NCI-H1105 (cell line): ENCODE measurements at regions not wholly inside any gene's neighbourhood (a gene's known extent, or its start where the extent isn't known, plus 50 kb on each side); places are given as distances from the start of the nearest gene placed in this dataset.
A peak's percentile ranks its signal among the peaks of the same experiment; 100 is the strongest.

Experiments
- DNase-seq: peaks from one replicate; lab custom pipeline; 2025; lab: John Stamatoyannopoulos, UW

GRCh38 chr2:221106241-221106640, 465.9 kb downstream of the EPHA4 start:
- peak; percentile 18 for DNase-seq

GRCh38 chr2:221107424-221107823, 464.7 kb downstream of the EPHA4 start:
- DNase-seq, result no peak

- DNase-seq, result no peak
These were observed 462.6 kb downstream of the EPHA4 start for GRCh38 chr2:221109552-221109951.

GRCh38 chr2:221111739-221112138, 460.4 kb downstream of the EPHA4 start:
- no peak for DNase-seq

GRCh38 chr2:221112744-221113143, 459.4 kb downstream of the EPHA4 start:
- no peak for DNase-seq

- no peak for DNase-seq
These were observed 456.2 kb downstream of the EPHA4 start for GRCh38 chr2:221115944-221116343.

GRCh38 chr2:221120643-221121042, 451.5 kb downstream of the EPHA4 start:
- DNase-seq, result no peak

- no peak for DNase-seq
These were observed 448.7 kb downstream of the EPHA4 start for GRCh38 chr2:221123396-221123795.

GRCh38 chr2:221124532-221125240, 447.4 kb downstream of the EPHA4 start:
- DNase-seq, result peak; percentile 65

- no peak for DNase-seq
These were observed 446.4 kb downstream of the EPHA4 start for GRCh38 chr2:221125691-221126090.

GRCh38 chr2:221129657-221130056, 442.4 kb downstream of the EPHA4 start:
- no peak for DNase-seq

GRCh38 chr2:221130431-221130830, 441.7 kb downstream of the EPHA4 start:
- DNase-seq, result no peak

GRCh38 chr2:221133941-221134340, 438.2 kb downstream of the EPHA4 start:
- DNase-seq, result no peak

- no peak for DNase-seq
These were observed 437.4 kb downstream of the EPHA4 start for GRCh38 chr2:221134718-221135117.

- DNase-seq, result no peak
These were observed 436.4 kb downstream of the EPHA4 start for GRCh38 chr2:221135699-221136098.

GRCh38 chr2:221137385-221137784, 434.7 kb downstream of the EPHA4 start:
- DNase-seq, result no peak

- no peak for DNase-seq
These were observed 429.8 kb downstream of the EPHA4 start for GRCh38 chr2:221142341-221142740.

GRCh38 chr2:221143231-221143630, 428.9 kb downstream of the EPHA4 start:
- no peak for DNase-seq

- DNase-seq, result no peak
These were observed 427.2 kb downstream of the EPHA4 start for GRCh38 chr2:221144909-221145308.

GRCh38 chr2:221145396-221145795, 426.7 kb downstream of the EPHA4 start:
- no peak for DNase-seq

GRCh38 chr2:221153226-221153625, 418.9 kb downstream of the EPHA4 start:
- peak; percentile 83 for DNase-seq

- DNase-seq, result no peak
These were observed 417.9 kb downstream of the EPHA4 start for GRCh38 chr2:221154176-221154575.

GRCh38 chr2:221156062-221156734, 415.9 kb downstream of the EPHA4 start:
- peak; percentile 3 for DNase-seq

- DNase-seq, result no peak
These were observed 410.9 kb downstream of the EPHA4 start for GRCh38 chr2:221161186-221161585.
